Loucy (cell line): ENCODE measurements at regions not wholly inside any gene's neighbourhood (a gene's known extent, or its start where the extent isn't known, plus 50 kb on each side); places are given as distances from the start of the nearest gene placed in this dataset.

Experiments used
- H2AFZ ChIP-seq: fragments of 200-600 bp; sonication (generic); 2 replicates; pipeline ENCODE4 v1.6.0; 2016; ENCODE audit warnings: antibody characterized with exemption, mild to moderate bottlenecking, low read length, moderate library complexity
- H3F3A ChIP-seq: fragments of 200-600 bp; 2 replicates; pipeline ENCODE4 v1.6.0; 2016; ENCODE audit warnings: antibody characterized with exemption, low read depth, mild to moderate bottlenecking
- H3K27me3 ChIP-seq: fragments of 200-600 bp; sonication (generic); 2 replicates; pipeline ENCODE4 v1.6.1; 2014; ENCODE audit warnings: low read length, mild to moderate bottlenecking; ENCODE audit not compliant: insufficient read depth, poor library complexity, severe bottlenecking
- H3K36me3 ChIP-seq: fragments of 200-600 bp; sonication (generic); 2 replicates; pipeline ENCODE4 v1.6.1; 2016; ENCODE audit warnings: low read length; ENCODE audit not compliant: insufficient read depth
- H3K4me1 ChIP-seq: fragments of 200-600 bp; sonication (generic); 2 replicates; pipeline ENCODE4 v1.5.1; 2014; ENCODE audit warnings: low read length, mild to moderate bottlenecking; ENCODE audit not compliant: insufficient read depth, poor library complexity, severe bottlenecking
- H3K4me2 ChIP-seq: fragments of 200-600 bp; sonication (generic); 2 replicates; pipeline ENCODE4 v1.6.0; 2014; ENCODE audit warnings: antibody characterized with exemption, low read length, low read depth, mild to moderate bottlenecking; ENCODE audit not compliant: poor library complexity, severe bottlenecking
- H3K4me3 ChIP-seq: fragments of 200-600 bp; sonication (generic); 2 replicates; pipeline ENCODE4 v1.5.1; 2014; ENCODE audit warnings: low read length, mild to moderate bottlenecking, mixed read lengths; ENCODE audit not compliant: poor library complexity, severe bottlenecking
- H3K79me2 ChIP-seq: fragments of 200-600 bp; sonication (generic); 2 replicates; pipeline ENCODE4 v1.6.1; 2014; ENCODE audit warnings: low read length; ENCODE audit not compliant: insufficient read depth
- H3K9ac ChIP-seq: fragments of 200-600 bp; sonication (generic); 2 replicates; pipeline ENCODE4 v1.6.0; 2014; ENCODE audit warnings: mild to moderate bottlenecking, low read depth, low read length, moderate library complexity; ENCODE audit not compliant: poor library complexity, severe bottlenecking
- H3K9me2 ChIP-seq: fragments of 200-600 bp; sonication (generic); replicated peaks from 2 replicates; pipeline ENCODE4 v1.6.1; 2016; ENCODE audit warnings: low read depth, low read length, mixed read lengths
- H3K9me3 ChIP-seq: fragments of 200-600 bp; sonication (generic); 2 replicates; pipeline ENCODE4 v1.6.1; 2014; ENCODE audit warnings: mild to moderate bottlenecking, antibody characterized with exemption, low read length, low read depth; ENCODE audit not compliant: insufficient read depth
- H4K20me1 ChIP-seq: fragments of 200-600 bp; sonication (generic); 2 replicates; pipeline ENCODE4 v1.6.0; 2014; ENCODE audit warnings: antibody characterized with exemption, low read length, mild to moderate bottlenecking; ENCODE audit not compliant: insufficient read depth, poor library complexity, severe bottlenecking
- CTCF ChIP-seq: fragments of 200-600 bp; sonication (generic); conservative IDR thresholded peaks from 2 replicates; pipeline ENCODE4 v1.5.1; 2014; ENCODE audit warnings: mild to moderate bottlenecking, antibody characterized with exemption, low read length
- EZH2phosphoT487 ChIP-seq: fragments of 200-600 bp; IDR thresholded peaks from 2 replicates; pipeline ENCODE4 v1.6.1; 2018; ENCODE audit warnings: antibody characterized with exemption, mild to moderate bottlenecking, moderate library complexity, borderline replicate concordance

- Histone ChIP-seq H3K9ac (no peak overlapping the region), H3F3A (no peaks in the 10 kb centered on the region), H3K4me2 (no peak overlapping the region), H3K79me2 (no peaks in the 10 kb centered on the region), H3K4me3 (no peak overlapping the region), H2AFZ (no peak overlapping the region), H3K9me2 (no peaks in the 10 kb centered on the region), H3K36me3 (no peaks in the 10 kb centered on the region), H3K27me3 (no peaks in the 10 kb centered on the region), H3K9me3 (no peaks in the 10 kb centered on the region), H4K20me1 (no peaks in the 10 kb centered on the region), H3K4me1 (no peaks in the 10 kb centered on the region)
- TF ChIP-seq CTCF: no peak
- TF ChIP-seq EZH2phosphoT487: no peak
These were observed 828.5 kb upstream of the NECTIN3 start for GRCh38 chr3:110243081-110243480.

- H3K9ac ChIP-seq: no peak overlapping the region
- no peaks in the 10 kb centered on the region for H3K27me3 ChIP-seq
- no peaks in the 10 kb centered on the region for H3K79me2 ChIP-seq
- no peaks in the 10 kb centered on the region for H3K36me3 ChIP-seq
- H3F3A ChIP-seq: no peaks in the 10 kb centered on the region
- H2AFZ ChIP-seq: no peak overlapping the region
- no peaks in the 10 kb centered on the region for H3K9me2 ChIP-seq
- no peaks in the 10 kb centered on the region for H4K20me1 ChIP-seq
- no peak overlapping the region for H3K4me3 ChIP-seq
- H3K4me2 ChIP-seq: no peak overlapping the region
- no peaks in the 10 kb centered on the region for H3K9me3 ChIP-seq
- no peaks in the 10 kb centered on the region for H3K4me1 ChIP-seq
- TF ChIP-seq EZH2phosphoT487 (no peak), CTCF (no peak)
These were observed 824.7 kb upstream of the NECTIN3 start for GRCh38 chr3:110246796-110247376.

- H3K9ac ChIP-seq: no peak overlapping the region
- H3K36me3 ChIP-seq: no peaks in the 10 kb centered on the region
- no peak overlapping the region for H3K4me3 ChIP-seq
- 0 out of 2 replicates have a peak overlapping the region, but pooled peaks have one; percentile 0 for H2AFZ ChIP-seq
- no peaks in the 10 kb centered on the region for H3F3A ChIP-seq
- TF ChIP-seq EZH2phosphoT487 (no peak), CTCF (no peak)
- no peaks in the 10 kb centered on the region for H3K27me3 ChIP-seq
- H4K20me1 ChIP-seq: no peaks in the 10 kb centered on the region
- no peaks in the 10 kb centered on the region for H3K4me1 ChIP-seq
- H3K9me3 ChIP-seq: no peaks in the 10 kb centered on the region
- H3K79me2 ChIP-seq: no peaks in the 10 kb centered on the region
- H3K9me2 ChIP-seq: no peaks in the 10 kb centered on the region
- H3K4me2 ChIP-seq: no peak overlapping the region
These were observed 823.0 kb upstream of the NECTIN3 start for GRCh38 chr3:110248666-110249065.
